ENCODE measurements at regions not wholly inside any gene's neighbourhood (a gene's known extent, or its start where the extent isn't known, plus 50 kb on each side); places are given as distances from the start of the nearest gene placed in this dataset.

DNA sequence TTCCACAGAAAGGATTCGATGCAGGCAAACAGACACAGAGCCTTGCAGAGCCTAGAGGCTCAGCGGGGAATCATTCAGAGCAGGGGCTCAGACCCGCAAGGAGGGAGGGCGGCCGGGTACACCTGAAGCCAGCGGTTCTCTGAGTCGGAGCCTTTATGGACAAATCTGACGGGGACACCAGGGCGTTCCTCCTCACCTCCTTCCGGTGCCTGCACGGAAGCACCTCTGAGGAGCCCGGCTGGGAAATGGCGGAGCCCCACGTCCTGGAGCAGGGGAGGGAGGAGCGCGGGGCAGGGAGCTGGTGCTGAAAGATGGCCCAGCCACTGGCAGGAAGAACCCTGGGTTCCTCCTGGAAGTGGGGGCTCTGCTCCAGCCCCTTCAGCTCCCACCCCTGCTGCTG lies 193.5 kb upstream of the ALKAL2 start:
- no peak for DNase-seq
- no peak overlapping the region for H3K4me3 ChIP-seq
- no peak for ATAC-seq

DNA sequence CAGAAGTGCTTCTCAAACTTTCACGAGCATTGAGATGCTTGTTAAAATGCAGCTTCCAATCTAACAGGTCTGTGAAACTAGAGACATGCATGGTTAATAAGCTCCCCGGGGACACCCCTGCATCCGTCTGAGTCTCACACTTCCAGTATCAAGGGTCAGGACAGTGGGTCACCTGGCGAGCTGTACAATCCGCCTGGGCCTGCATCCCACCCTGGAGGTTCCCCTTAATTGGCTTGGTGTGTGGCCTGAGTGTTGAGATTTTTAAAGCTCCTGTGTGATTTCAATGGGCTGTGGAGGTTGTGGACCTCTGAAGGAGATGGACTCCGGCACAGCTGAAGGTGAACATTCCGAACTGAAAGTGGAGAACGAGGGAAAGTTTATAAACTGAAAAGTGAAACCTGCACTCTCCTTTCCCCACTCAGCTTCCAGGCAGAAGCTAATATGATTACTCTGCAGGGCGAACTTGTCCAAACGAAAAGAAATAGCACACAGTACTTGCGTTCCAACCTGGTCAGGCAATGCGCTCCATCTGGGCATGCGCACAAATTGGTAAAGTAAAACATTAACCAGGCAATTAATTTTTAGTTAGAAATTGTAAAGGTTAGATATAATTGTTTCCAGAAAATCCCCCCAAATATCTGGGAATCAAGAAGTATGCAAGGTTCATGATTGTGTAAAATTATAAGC lies 191.7 kb upstream of the ALKAL2 start:
- H3K9me3 ChIP-seq: no peaks in the 10 kb centered on the region
- DNase-seq (no peak), ATAC-seq (peak; percentile 70 to 85)
- intact Hi-C loops (cut with DNase I): no loop called here
- no peak overlapping the region for H3K4me3 ChIP-seq
- no peaks in the 10 kb centered on the region for H3K36me3 ChIP-seq
- TF ChIP-seq, protein P1, sequence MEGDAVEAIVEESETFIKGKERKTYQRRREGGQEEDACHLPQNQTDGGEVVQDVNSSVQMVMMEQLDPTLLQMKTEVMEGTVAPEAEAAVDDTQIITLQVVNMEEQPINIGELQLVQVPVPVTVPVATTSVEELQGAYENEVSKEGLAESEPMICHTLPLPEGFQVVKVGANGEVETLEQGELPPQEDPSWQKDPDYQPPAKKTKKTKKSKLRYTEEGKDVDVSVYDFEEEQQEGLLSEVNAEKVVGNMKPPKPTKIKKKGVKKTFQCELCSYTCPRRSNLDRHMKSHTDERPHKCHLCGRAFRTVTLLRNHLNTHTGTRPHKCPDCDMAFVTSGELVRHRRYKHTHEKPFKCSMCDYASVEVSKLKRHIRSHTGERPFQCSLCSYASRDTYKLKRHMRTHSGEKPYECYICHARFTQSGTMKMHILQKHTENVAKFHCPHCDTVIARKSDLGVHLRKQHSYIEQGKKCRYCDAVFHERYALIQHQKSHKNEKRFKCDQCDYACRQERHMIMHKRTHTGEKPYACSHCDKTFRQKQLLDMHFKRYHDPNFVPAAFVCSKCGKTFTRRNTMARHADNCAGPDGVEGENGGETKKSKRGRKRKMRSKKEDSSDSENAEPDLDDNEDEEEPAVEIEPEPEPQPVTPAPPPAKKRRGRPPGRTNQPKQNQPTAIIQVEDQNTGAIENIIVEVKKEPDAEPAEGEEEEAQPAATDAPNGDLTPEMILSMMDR (IDR thresholded peaks at IDR 0.05): no peak
- no peak overlapping the region for H3K27ac ChIP-seq
- no peaks in the 10 kb centered on the region for H3K27me3 ChIP-seq (ENCODE audit: low read depth)
- no peaks in the 10 kb centered on the region for H3K4me1 ChIP-seq

More for the DNA sequence above, 193.5 kb upstream of the ALKAL2 start:
- Histone ChIP-seq H3K27me3 (ENCODE audit: low read depth) (no peaks in the 10 kb centered on the region), H3K4me1 (no peaks in the 10 kb centered on the region), H3K9me3 (no peaks in the 10 kb centered on the region), H3K36me3 (no peaks in the 10 kb centered on the region), H3K27ac (no peak overlapping the region)
- TF ChIP-seq, protein P1 (IDR thresholded peaks at IDR 0.05): no peak
- intact Hi-C loops (cut with DNase I): no loop called here

DNA sequence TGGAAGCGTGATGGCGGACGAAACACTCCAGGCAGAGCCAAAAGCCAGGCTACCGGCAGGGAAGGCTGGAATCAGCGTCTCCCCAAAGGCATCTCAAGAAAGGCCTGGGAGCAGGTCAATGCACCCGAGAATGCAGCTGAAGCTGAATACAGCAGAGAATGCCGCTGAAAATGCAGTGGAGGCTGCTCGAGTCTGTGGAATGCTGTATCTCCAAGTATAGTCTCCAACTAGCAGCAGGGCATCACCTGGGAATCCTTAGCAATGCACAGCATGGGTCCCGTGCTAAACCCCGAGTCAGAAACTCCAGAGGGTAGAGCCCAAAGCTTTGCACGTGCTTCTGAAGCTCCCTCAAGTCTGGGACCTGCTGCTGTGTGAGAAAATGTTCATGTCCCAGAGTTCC lies 191.1 kb upstream of the ALKAL2 start:
- Histone ChIP-seq H3K4me1 (no peaks in the 10 kb centered on the region), H3K9me3 (no peaks in the 10 kb centered on the region), H3K4me3 (no peak overlapping the region), H3K27ac (no peak overlapping the region), H3K27me3 (ENCODE audit: low read depth) (no peaks in the 10 kb centered on the region), H3K36me3 (no peaks in the 10 kb centered on the region)
- peak in 1 of 2 donors; percentile 42 for ATAC-seq
- TF ChIP-seq, protein P1 (IDR thresholded peaks at IDR 0.05): no peak
- DNase-seq: no peak
- intact Hi-C loops (cut with DNase I): no loop called here

DNA sequence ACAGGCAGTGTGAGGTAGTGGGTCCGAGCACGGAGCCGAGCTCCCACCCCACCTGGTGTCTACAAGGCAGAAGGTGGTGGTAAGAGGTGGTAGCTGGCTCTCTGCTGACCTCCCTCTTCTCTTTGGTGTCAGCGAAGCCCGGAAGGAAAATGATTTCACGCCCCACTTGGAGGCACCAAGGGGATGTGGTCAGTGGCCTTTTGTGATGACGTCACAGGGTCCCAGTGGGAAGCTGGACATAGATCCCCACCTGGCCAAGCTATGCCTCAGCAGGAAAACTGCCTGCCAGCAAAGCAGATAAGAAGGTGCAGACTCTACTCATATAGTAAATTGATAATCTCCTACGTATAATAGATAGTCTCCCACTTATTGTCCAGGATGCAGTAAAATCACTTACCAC lies 183.7 kb upstream of the ALKAL2 start:
- Histone ChIP-seq H3K4me1 (no peaks in the 10 kb centered on the region), H3K27ac (no peak overlapping the region), H3K9me3 (no peaks in the 10 kb centered on the region), H3K36me3 (no peaks in the 10 kb centered on the region), H3K27me3 (ENCODE audit: low read depth) (peaks cover 32% of the 10 kb centered on the region), H3K4me3 (no peak overlapping the region)
- intact Hi-C loops (cut with DNase I): no loop called here
- no peak for ATAC-seq
- DNase-seq: no peak
- TF ChIP-seq, protein P1 (IDR thresholded peaks at IDR 0.05): no peak

DNA sequence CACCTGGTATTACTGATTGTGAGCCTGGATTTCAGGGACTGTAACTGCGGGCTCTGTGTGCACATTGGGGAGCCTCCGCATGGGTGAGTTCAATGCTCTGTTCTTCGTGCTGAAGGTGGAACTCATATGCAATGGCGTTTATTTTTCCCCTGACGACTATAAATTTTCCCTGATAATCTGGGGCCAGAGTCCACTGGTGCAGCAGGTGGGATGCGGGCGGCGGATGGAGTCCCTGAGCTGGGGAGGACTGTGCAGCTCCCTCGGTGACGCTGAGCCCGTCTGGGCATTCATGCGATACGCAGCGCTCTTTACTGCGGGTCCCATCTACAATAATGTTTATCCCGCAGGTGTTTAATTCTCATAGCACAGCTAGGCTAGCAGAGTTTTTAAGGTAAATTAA lies 181.6 kb upstream of the ALKAL2 start:
- intact Hi-C loops (cut with DNase I): no loop called here
- ATAC-seq (no peak), DNase-seq (no peak)
- TF ChIP-seq, protein P1 (IDR thresholded peaks at IDR 0.05): no peak
- no peak overlapping the region for H3K4me3 ChIP-seq
- no peaks in the 10 kb centered on the region for H3K36me3 ChIP-seq
- H3K27ac ChIP-seq: no peak overlapping the region
- no peaks in the 10 kb centered on the region for H3K9me3 ChIP-seq
- no peaks in the 10 kb centered on the region for H3K4me1 ChIP-seq
- H3K27me3 ChIP-seq (ENCODE audit: low read depth): peaks cover 39% of the 10 kb centered on the region
